GM18519 (cell line): ENCODE measurements at regions not wholly inside any gene's neighbourhood (a gene's known extent, or its start where the extent isn't known, plus 50 kb on each side); places are given as distances from the start of the nearest gene placed in this dataset.
"Not testable (repeated sequence)": the region's sequence is repeated elsewhere in the genome, so short reads cannot be mapped to it uniquely, and the experiment has no call there.

Source experiments
- ATAC-seq: cut with Tn5 transposase; IDR thresholded peaks from one replicate; pipeline ENCODE4 v1.9.1; 2021; ENCODE audit warnings: mild to moderate bottlenecking, moderate library complexity; ENCODE audit not compliant: unreplicated experiment, low FRiP score

GRCh38 chr2:145007093-145007959 is 487.4 kb upstream of the ZEB2 start:
- ATAC-seq: no peak

- no peak for ATAC-seq
Observed at GRCh38 chr2:145002624-145003023, 482.7 kb upstream of the ZEB2 start.

GRCh38 chr2:145000376-145000775 is 480.5 kb upstream of the ZEB2 start:
- ATAC-seq: no peak

GRCh38 chr2:144999936-145000335 is 480.0 kb upstream of the ZEB2 start:
- no peak for ATAC-seq

GRCh38 chr2:144999071-144999875 is 479.4 kb upstream of the ZEB2 start:
- ATAC-seq: no peak

GRCh38 chr2:144998435-144998834 is 478.5 kb upstream of the ZEB2 start:
- no peak for ATAC-seq

GRCh38 chr2:144996225-144996795 is 476.4 kb upstream of the ZEB2 start:
- ATAC-seq: no peak

GRCh38 chr2:144995482-144995881 is 475.6 kb upstream of the ZEB2 start:
- no peak for ATAC-seq

GRCh38 chr2:144990661-144991060 is 470.7 kb upstream of the ZEB2 start:
- no peak for ATAC-seq

GRCh38 chr2:144989579-144990270 is 469.8 kb upstream of the ZEB2 start:
- ATAC-seq: no peak

GRCh38 chr2:144988591-144988990 is 468.7 kb upstream of the ZEB2 start:
- ATAC-seq: no peak

GRCh38 chr2:144986691-144987090 is 466.8 kb upstream of the ZEB2 start:
- ATAC-seq: no peak

- ATAC-seq: no peak
Observed at GRCh38 chr2:144984038-144984437, 464.1 kb upstream of the ZEB2 start.

- no peak for ATAC-seq
Observed at GRCh38 chr2:144983107-144983506, 463.2 kb upstream of the ZEB2 start.

- no peak for ATAC-seq
Observed at GRCh38 chr2:144982481-144982880, 462.6 kb upstream of the ZEB2 start.

- ATAC-seq: no peak
Observed at GRCh38 chr2:144975881-144976280, 456.0 kb upstream of the ZEB2 start.

GRCh38 chr2:144972676-144973075 is 452.8 kb upstream of the ZEB2 start:
- ATAC-seq: no peak

GRCh38 chr2:144971786-144972335 is 451.9 kb upstream of the ZEB2 start:
- no peak for ATAC-seq

GRCh38 chr2:144970410-144970809 is 450.5 kb upstream of the ZEB2 start:
- ATAC-seq: not testable (repeated sequence)

GRCh38 chr2:144969564-144969963 is 449.6 kb upstream of the ZEB2 start:
- not testable (repeated sequence) for ATAC-seq
